ENCODE measurements at regions not wholly inside any gene's neighbourhood (a gene's known extent, or its start where the extent isn't known, plus 50 kb on each side); places are given as distances from the start of the nearest gene placed in this dataset.
"Not testable (repeated sequence)": the region's sequence is repeated elsewhere in the genome, so short reads cannot be mapped to it uniquely, and the experiment has no call there.

GRCh38 chr16:16937576-16937975 lies 533.2 kb downstream of the XYLT1 start:
- intact Hi-C loops (cut with DNase I): no loop called here
- no peak for ATAC-seq
- DNase-seq: no peak
- no peaks in the 10 kb centered on the region for H3K27me3 ChIP-seq (ENCODE audit: control insufficient read depth, insufficient read depth)
- no peaks in the 10 kb centered on the region for H3K4me1 ChIP-seq (ENCODE audit: control insufficient read depth, insufficient read depth, low read length)
- WGBS: 36% methylated on average over 2 of the region's 2 CpGs
- no peak overlapping the region for H3K4me3 ChIP-seq (ENCODE audit: low read length)
- no peak overlapping the region for H3K27ac ChIP-seq (ENCODE audit: low read length)
- H3K9me3 ChIP-seq (ENCODE audit: control insufficient read depth, low read length): no peaks in the 10 kb centered on the region

GRCh38 chr16:16938009-16938408 lies 532.8 kb downstream of the XYLT1 start:
- no peaks in the 10 kb centered on the region for H3K4me1 ChIP-seq (ENCODE audit: control insufficient read depth, insufficient read depth, low read length)
- no peak overlapping the region for H3K4me3 ChIP-seq (ENCODE audit: low read length)
- no peaks in the 10 kb centered on the region for H3K27me3 ChIP-seq (ENCODE audit: control insufficient read depth, insufficient read depth)
- intact Hi-C loops (cut with DNase I): no loop called here
- H3K27ac ChIP-seq (ENCODE audit: low read length): no peak overlapping the region
- no peak for ATAC-seq
- DNase-seq: no peak
- no peaks in the 10 kb centered on the region for H3K9me3 ChIP-seq (ENCODE audit: control insufficient read depth, low read length)
- 17% methylated on average over 4 of the region's 4 CpGs for WGBS

GRCh38 chr16:16938980-16939379 lies 531.8 kb downstream of the XYLT1 start:
- no peak for ATAC-seq
- 89% methylated on average over 3 of the region's 3 CpGs for WGBS
- no peaks in the 10 kb centered on the region for H3K9me3 ChIP-seq (ENCODE audit: control insufficient read depth, low read length)
- no peak overlapping the region for H3K27ac ChIP-seq (ENCODE audit: low read length)
- no peak overlapping the region for H3K4me3 ChIP-seq (ENCODE audit: low read length)
- H3K27me3 ChIP-seq (ENCODE audit: control insufficient read depth, insufficient read depth): no peaks in the 10 kb centered on the region
- intact Hi-C loops (cut with DNase I): no loop called here
- H3K4me1 ChIP-seq (ENCODE audit: control insufficient read depth, insufficient read depth, low read length): no peaks in the 10 kb centered on the region
- no peak for DNase-seq

- Histone ChIP-seq H3K4me3 (ENCODE audit: low read length) (no peak overlapping the region), H3K4me1 (ENCODE audit: control insufficient read depth, insufficient read depth, low read length) (no peaks in the 10 kb centered on the region), H3K9me3 (ENCODE audit: control insufficient read depth, low read length) (no peaks in the 10 kb centered on the region), H3K27me3 (ENCODE audit: control insufficient read depth, insufficient read depth) (no peaks in the 10 kb centered on the region), H3K27ac (ENCODE audit: low read length) (no peak overlapping the region)
- intact Hi-C loops (cut with DNase I): no loop called here
- 30% methylated on average over 7 of the region's 7 CpGs for WGBS
- no peak for DNase-seq
- ATAC-seq: no peak
Observed at GRCh38 chr16:16940351-16940750, 530.4 kb downstream of the XYLT1 start.

- H3K27ac ChIP-seq (ENCODE audit: low read length); H3K9me3 ChIP-seq (ENCODE audit: control insufficient read depth, low read length); intact Hi-C loops (cut with DNase I); ATAC-seq; DNase-seq; H3K4me3 ChIP-seq (ENCODE audit: low read length); H3K4me1 ChIP-seq (ENCODE audit: control insufficient read depth, insufficient read depth, low read length); H3K27me3 ChIP-seq (ENCODE audit: control insufficient read depth, insufficient read depth): not testable (repeated sequence)
- 87% methylated on average over 6 of the region's 6 CpGs for WGBS
Observed at GRCh38 chr16:16942849-16943248, 527.9 kb downstream of the XYLT1 start.

- DNase-seq: no peak
- intact Hi-C loops (cut with DNase I): no loop called here
- ATAC-seq: no peak
- no peaks in the 10 kb centered on the region for H3K4me1 ChIP-seq (ENCODE audit: control insufficient read depth, insufficient read depth, low read length)
- 74% methylated on average over 1 of the region's 1 CpG for WGBS
- H3K9me3 ChIP-seq (ENCODE audit: control insufficient read depth, low read length): no peaks in the 10 kb centered on the region
- no peak overlapping the region for H3K27ac ChIP-seq (ENCODE audit: low read length)
- H3K4me3 ChIP-seq (ENCODE audit: low read length): no peak overlapping the region
- H3K27me3 ChIP-seq (ENCODE audit: control insufficient read depth, insufficient read depth): no peaks in the 10 kb centered on the region
Observed at GRCh38 chr16:16945207-16945606, 525.6 kb downstream of the XYLT1 start.

- Histone ChIP-seq H3K27ac (ENCODE audit: low read length) (no peak overlapping the region), H3K9me3 (ENCODE audit: control insufficient read depth, low read length) (no peaks in the 10 kb centered on the region), H3K4me1 (ENCODE audit: control insufficient read depth, insufficient read depth, low read length) (no peaks in the 10 kb centered on the region), H3K4me3 (ENCODE audit: low read length) (no peak overlapping the region), H3K27me3 (ENCODE audit: control insufficient read depth, insufficient read depth) (no peaks in the 10 kb centered on the region)
- intact Hi-C loops (cut with DNase I): no loop called here
- ATAC-seq (no peak), DNase-seq (no peak)
- WGBS: 54% methylated on average over 2 of the region's 2 CpGs
Observed at GRCh38 chr16:16956376-16956775, 514.4 kb downstream of the XYLT1 start.

GRCh38 chr16:16960785-16961184 lies 510.0 kb downstream of the XYLT1 start:
- intact Hi-C loops (cut with DNase I): no loop called here
- H3K4me3 ChIP-seq (ENCODE audit: low read length): no peak overlapping the region
- DNase-seq: no peak
- H3K27me3 ChIP-seq (ENCODE audit: control insufficient read depth, insufficient read depth): no peaks in the 10 kb centered on the region
- WGBS: 83% methylated on average over 2 of the region's 2 CpGs
- no peaks in the 10 kb centered on the region for H3K9me3 ChIP-seq (ENCODE audit: control insufficient read depth, low read length)
- no peaks in the 10 kb centered on the region for H3K4me1 ChIP-seq (ENCODE audit: control insufficient read depth, insufficient read depth, low read length)
- no peak for ATAC-seq
- H3K27ac ChIP-seq (ENCODE audit: low read length): no peak overlapping the region

- intact Hi-C loops (cut with DNase I): no loop called here
- Histone ChIP-seq H3K4me3 (ENCODE audit: low read length) (no peak overlapping the region), H3K9me3 (ENCODE audit: control insufficient read depth, low read length) (no peaks in the 10 kb centered on the region), H3K27me3 (ENCODE audit: control insufficient read depth, insufficient read depth) (no peaks in the 10 kb centered on the region), H3K27ac (ENCODE audit: low read length) (no peak overlapping the region), H3K4me1 (ENCODE audit: control insufficient read depth, insufficient read depth, low read length) (no peaks in the 10 kb centered on the region)
- ATAC-seq (no peak), DNase-seq (no peak)
- 47% methylated on average over 2 of the region's 2 CpGs for WGBS
Observed at GRCh38 chr16:16966439-16966838, 504.3 kb downstream of the XYLT1 start.

GRCh38 chr16:16971042-16971441 lies 499.7 kb downstream of the XYLT1 start:
- WGBS: 94% methylated on average over 1 of the region's 1 CpG
- Histone ChIP-seq H3K27ac (ENCODE audit: low read length) (no peak overlapping the region), H3K9me3 (ENCODE audit: control insufficient read depth, low read length) (no peaks in the 10 kb centered on the region), H3K27me3 (ENCODE audit: control insufficient read depth, insufficient read depth) (no peaks in the 10 kb centered on the region), H3K4me3 (ENCODE audit: low read length) (no peak overlapping the region), H3K4me1 (ENCODE audit: control insufficient read depth, insufficient read depth, low read length) (no peaks in the 10 kb centered on the region)
- ATAC-seq (no peak), DNase-seq (no peak)
- intact Hi-C loops (cut with DNase I): no loop called here

GRCh38 chr16:16972831-16973230 lies 497.9 kb downstream of the XYLT1 start:
- H3K4me1 ChIP-seq (ENCODE audit: control insufficient read depth, insufficient read depth, low read length): no peaks in the 10 kb centered on the region
- no peak overlapping the region for H3K27ac ChIP-seq (ENCODE audit: low read length)
- DNase-seq (no peak), ATAC-seq (no peak)
- H3K9me3 ChIP-seq (ENCODE audit: control insufficient read depth, low read length): no peaks in the 10 kb centered on the region
- H3K27me3 ChIP-seq (ENCODE audit: control insufficient read depth, insufficient read depth): no peaks in the 10 kb centered on the region
- H3K4me3 ChIP-seq (ENCODE audit: low read length): no peak overlapping the region
- intact Hi-C loops (cut with DNase I): no loop called here
- 81% methylated on average over 4 of the region's 4 CpGs for WGBS

- no peak overlapping the region for H3K27ac ChIP-seq (ENCODE audit: low read length)
- no peak for ATAC-seq
- 59% methylated on average over 10 of the region's 10 CpGs for WGBS
- H3K27me3 ChIP-seq (ENCODE audit: control insufficient read depth, insufficient read depth): no peaks in the 10 kb centered on the region
- intact Hi-C loops (cut with DNase I): no loop called here
- no peaks in the 10 kb centered on the region for H3K4me1 ChIP-seq (ENCODE audit: control insufficient read depth, insufficient read depth, low read length)
- DNase-seq: no peak
- H3K9me3 ChIP-seq (ENCODE audit: control insufficient read depth, low read length): no peaks in the 10 kb centered on the region
- no peak overlapping the region for H3K4me3 ChIP-seq (ENCODE audit: low read length)
Observed at GRCh38 chr16:16973707-16974591, 496.8 kb downstream of the XYLT1 start.
